Activated naive CD8-positive, alpha-beta T cell treated with anti-CD3 and anti-CD28 coated beads, Interleukin-2, amount 50 U/mL, for 24 hours (primary cell): ENCODE measurements at regions not wholly inside any gene's neighbourhood (a gene's known extent, or its start where the extent isn't known, plus 50 kb on each side); places are given as distances from the start of the nearest gene placed in this dataset.

ENCODE experiments used
- ATAC-seq: fragments of 150-1000 bp; cut with Tn5 transposase; one replicate; pipeline ENCODE4 v1.10.0; 2021
- DNase-seq: peaks from one replicate; pipeline ENCODE4 v3.0.0; 2021
- H3K27ac Mint-ChIP-seq: one replicate; pipeline ENCODE4 v1.8.0; 2021; ENCODE audit warnings: mild to moderate bottlenecking, mixed read lengths
- H3K27me3 Mint-ChIP-seq: one replicate; pipeline ENCODE4 v1.8.0; 2021; ENCODE audit warnings: mixed read lengths
- H3K36me3 Mint-ChIP-seq: one replicate; pipeline ENCODE4 v1.8.0; 2021; ENCODE audit warnings: low read depth, mixed read lengths
- H3K4me1 Mint-ChIP-seq: one replicate; pipeline ENCODE4 v1.8.0; 2021; ENCODE audit warnings: mixed read lengths
- H3K4me3 Mint-ChIP-seq: one replicate; pipeline ENCODE4 v1.8.0; 2021; ENCODE audit warnings: mild to moderate bottlenecking, moderate library complexity, mixed read lengths
- H3K9me3 Mint-ChIP-seq: one replicate; pipeline ENCODE4 v1.8.0; 2021; ENCODE audit warnings: mixed read lengths

GRCh38 chr10:69730251-69731156, 71.2 kb upstream of the COL13A1 start:
- H3K27me3 Mint-ChIP-seq, result peaks cover 7% of the 10 kb centered on the region
- H3K36me3 Mint-ChIP-seq, result no peaks in the 10 kb centered on the region
- no peak for ATAC-seq
- peaks cover 14% of the 10 kb centered on the region for H3K4me1 Mint-ChIP-seq
- H3K4me3 Mint-ChIP-seq, result no peak overlapping the region
- DNase-seq, result no peak
- no peaks in the 10 kb centered on the region for H3K9me3 Mint-ChIP-seq
- H3K27ac Mint-ChIP-seq, result no peak overlapping the region

GRCh38 chr10:69731184-69731583, 70.5 kb upstream of the COL13A1 start:
- no peak for DNase-seq
- H3K27ac Mint-ChIP-seq, result no peak overlapping the region

GRCh38 chr10:69731698-69732097, 70.0 kb upstream of the COL13A1 start:
- H3K4me3 Mint-ChIP-seq, result no peak overlapping the region
- H3K27me3 Mint-ChIP-seq, result peaks cover 7% of the 10 kb centered on the region
- DNase-seq (no peak), ATAC-seq (no peak)
- peaks cover 17% of the 10 kb centered on the region for H3K4me1 Mint-ChIP-seq
- no peak overlapping the region for H3K27ac Mint-ChIP-seq
- H3K36me3 Mint-ChIP-seq, result no peaks in the 10 kb centered on the region
- H3K9me3 Mint-ChIP-seq, result no peaks in the 10 kb centered on the region

More at GRCh38 chr10:69731184-69731583, 70.5 kb upstream of the COL13A1 start:
- no peak overlapping the region for H3K4me3 Mint-ChIP-seq
- peaks cover 17% of the 10 kb centered on the region for H3K4me1 Mint-ChIP-seq
- no peak for ATAC-seq
- H3K36me3 Mint-ChIP-seq, result no peaks in the 10 kb centered on the region
- no peaks in the 10 kb centered on the region for H3K9me3 Mint-ChIP-seq
- peaks cover 7% of the 10 kb centered on the region for H3K27me3 Mint-ChIP-seq

- Mint-ChIP-seq H3K4me3 (no peak overlapping the region), H3K27me3 (peaks cover 7% of the 10 kb centered on the region), H3K36me3 (no peaks in the 10 kb centered on the region), H3K4me1 (peaks cover 17% of the 10 kb centered on the region), H3K27ac (no peak overlapping the region), H3K9me3 (no peaks in the 10 kb centered on the region)
- ATAC-seq (no peak), DNase-seq (no peak)
These were observed 69.4 kb upstream of the COL13A1 start for GRCh38 chr10:69732147-69732825.

- H3K4me3 Mint-ChIP-seq, result no peak overlapping the region
- H3K9me3 Mint-ChIP-seq, result no peaks in the 10 kb centered on the region
- ATAC-seq, result no peak
- H3K27me3 Mint-ChIP-seq, result peaks cover 7% of the 10 kb centered on the region
- H3K27ac Mint-ChIP-seq, result no peak overlapping the region
- no peaks in the 10 kb centered on the region for H3K36me3 Mint-ChIP-seq
- H3K4me1 Mint-ChIP-seq, result peaks cover 17% of the 10 kb centered on the region
- no peak for DNase-seq
These were observed 68.9 kb upstream of the COL13A1 start for GRCh38 chr10:69732826-69733150.

GRCh38 chr10:69733791-69734261, 67.9 kb upstream of the COL13A1 start:
- Mint-ChIP-seq H3K4me3 (no peak overlapping the region), H3K27ac (no peak overlapping the region), H3K36me3 (no peaks in the 10 kb centered on the region), H3K4me1 (peaks cover 17% of the 10 kb centered on the region), H3K9me3 (no peaks in the 10 kb centered on the region), H3K27me3 (peaks cover 2% of the 10 kb centered on the region)
- DNase-seq (no peak), ATAC-seq (no peak)

GRCh38 chr10:69734416-69734796, 67.3 kb upstream of the COL13A1 start:
- ATAC-seq, result no peak
- Mint-ChIP-seq H3K4me3 (no peak overlapping the region), H3K27ac (no peak overlapping the region)

GRCh38 chr10:69734797-69735468, 66.8 kb upstream of the COL13A1 start:
- H3K9me3 Mint-ChIP-seq, result no peaks in the 10 kb centered on the region
- peak; percentile 86 for ATAC-seq
- H3K27me3 Mint-ChIP-seq, result peaks cover 2% of the 10 kb centered on the region
- peak overlapping the region; percentile 76 for H3K27ac Mint-ChIP-seq
- H3K4me1 Mint-ChIP-seq, result peaks cover 17% of the 10 kb centered on the region
- H3K4me3 Mint-ChIP-seq, result peak overlapping the region; percentile 9
- no peaks in the 10 kb centered on the region for H3K36me3 Mint-ChIP-seq
- DNase-seq, result peak; percentile 26

More at GRCh38 chr10:69734416-69734796, 67.3 kb upstream of the COL13A1 start:
- peaks cover 17% of the 10 kb centered on the region for H3K4me1 Mint-ChIP-seq
- no peaks in the 10 kb centered on the region for H3K36me3 Mint-ChIP-seq
- H3K27me3 Mint-ChIP-seq, result peaks cover 2% of the 10 kb centered on the region
- no peak for DNase-seq
- H3K9me3 Mint-ChIP-seq, result no peaks in the 10 kb centered on the region

GRCh38 chr10:69736886-69737641, 64.6 kb upstream of the COL13A1 start:
- Mint-ChIP-seq H3K36me3 (no peaks in the 10 kb centered on the region), H3K27ac (no peak overlapping the region), H3K4me3 (no peak overlapping the region), H3K9me3 (no peaks in the 10 kb centered on the region), H3K27me3 (peaks cover 7% of the 10 kb centered on the region), H3K4me1 (peaks cover 17% of the 10 kb centered on the region)
- DNase-seq (no peak), ATAC-seq (no peak)

- H3K4me3 Mint-ChIP-seq, result no peak overlapping the region
These were observed 63.6 kb upstream of the COL13A1 start for GRCh38 chr10:69738071-69738470.

GRCh38 chr10:69738858-69739435, 62.8 kb upstream of the COL13A1 start:
- no peak overlapping the region for H3K4me3 Mint-ChIP-seq
- DNase-seq (no peak), ATAC-seq (no peak)
- H3K36me3 Mint-ChIP-seq, result no peaks in the 10 kb centered on the region
- peaks cover 21% of the 10 kb centered on the region for H3K27me3 Mint-ChIP-seq
- H3K9me3 Mint-ChIP-seq, result no peaks in the 10 kb centered on the region
- peaks cover 16% of the 10 kb centered on the region for H3K4me1 Mint-ChIP-seq
- no peak overlapping the region for H3K27ac Mint-ChIP-seq

More at GRCh38 chr10:69738071-69738470, 63.6 kb upstream of the COL13A1 start:
- Mint-ChIP-seq H3K27me3 (peaks cover 12% of the 10 kb centered on the region), H3K9me3 (no peaks in the 10 kb centered on the region), H3K36me3 (no peaks in the 10 kb centered on the region), H3K4me1 (peaks cover 17% of the 10 kb centered on the region), H3K27ac (no peak overlapping the region)
- DNase-seq, result no peak
- ATAC-seq, result no peak

GRCh38 chr10:69739634-69740033, 62.1 kb upstream of the COL13A1 start:
- no peak overlapping the region for H3K4me3 Mint-ChIP-seq
- ATAC-seq (no peak), DNase-seq (no peak)
- no peaks in the 10 kb centered on the region for H3K36me3 Mint-ChIP-seq
- H3K9me3 Mint-ChIP-seq, result no peaks in the 10 kb centered on the region
- H3K27ac Mint-ChIP-seq, result no peak overlapping the region
- peaks cover 21% of the 10 kb centered on the region for H3K27me3 Mint-ChIP-seq
- H3K4me1 Mint-ChIP-seq, result peaks cover 9% of the 10 kb centered on the region

GRCh38 chr10:69740126-69740525, 61.6 kb upstream of the COL13A1 start:
- Mint-ChIP-seq H3K4me1 (peaks cover 4% of the 10 kb centered on the region), H3K4me3 (no peak overlapping the region), H3K27me3 (peaks cover 25% of the 10 kb centered on the region), H3K36me3 (no peaks in the 10 kb centered on the region), H3K27ac (no peak overlapping the region), H3K9me3 (no peaks in the 10 kb centered on the region)
- no peak for DNase-seq
- ATAC-seq, result no peak

GRCh38 chr10:69741252-69741651, 60.5 kb upstream of the COL13A1 start:
- no peak for ATAC-seq
- Mint-ChIP-seq H3K9me3 (no peaks in the 10 kb centered on the region), H3K36me3 (no peaks in the 10 kb centered on the region), H3K27me3 (peaks cover 31% of the 10 kb centered on the region), H3K27ac (no peak overlapping the region), H3K4me1 (no peaks in the 10 kb centered on the region), H3K4me3 (no peak overlapping the region)
- no peak for DNase-seq
